K562 (cell line): ENCODE measurements at regions not wholly inside any gene's neighbourhood (a gene's known extent, or its start where the extent isn't known, plus 50 kb on each side); places are given as distances from the start of the nearest gene placed in this dataset.

ENCODE experiments used
- ATAC-seq: fragments of 200-7000 bp; cut with Tn5 transposase; 3 replicates; pipeline ENCODE4 v1.9.1; 2020; ENCODE audit warnings: moderate library complexity
- BruUV-seq: library from RNA; stranded (reverse); fragments of 400-500 nt; replicated peaks from 2 replicates; lab custom pipeline; 2021; lab: Mats Ljungman, UMichigan
- CTCF ChIA-PET: fragments of 300-600 bp; formaldehyde crosslinking; extraction: SDS; loops from one replicate; lab custom pipeline; 2021; ENCODE audit warnings: low intra/inter-chr PET ratio; lab: Yijun Ruan, JAX
- POLR2A ChIA-PET: fragments of 300-600, 350-650 bp; sonication (Branson Sonifier 250); formaldehyde crosslinking; extraction: SDS; loops from one replicate; lab custom pipeline; 2021; ENCODE audit warnings: antibody characterized with exemption, inconsistent platforms; lab: Yijun Ruan, JAX
- DNase-seq, 4 experiments: peaks; one replicate each; pipeline versions ENCODE4 v3.0.0 to v3.0.0-alpha.2; 2011 to 2018; ENCODE audit warnings: low spot score in 3 of 4, mixed read lengths in 3 of 4; ENCODE audit errors: extremely low read depth in 1 of 4
- FAIRE-seq: peaks from 2 replicates; lab custom pipeline; 2011; peaks lifted over from hg19 to GRCh38; lab: Jason Lieb, UNC
- H2AFZ ChIP-seq: 2 replicates; pipeline ENCODE4 v1.6.0; 2011; ENCODE audit warnings: low read depth, low read length, control low read depth, inconsistent platforms
- H3K27ac ChIP-seq: fragments of 200-600 bp; 3 replicates; pipeline ENCODE4 v1.8.0; 2011; ENCODE audit warnings: low read depth, mild to moderate bottlenecking, control low read depth, inconsistent platforms, low read length, moderate library complexity, mixed read lengths; ENCODE audit errors: extremely low read depth
- H3K27me3 ChIP-seq, 2 experiments: fragments of 300-600 bp in 1 of 2; 2 replicates in 1 of 2; 3 replicates in 1 of 2; pipeline versions ENCODE4 v1.6.0 to v1.8.0; 2011; ENCODE audit warnings: inconsistent platforms in 2 of 2, low read length in 2 of 2, mild to moderate bottlenecking in 1 of 2, mixed read lengths in 1 of 2, moderate library complexity in 1 of 2; ENCODE audit not compliant: control insufficient read depth in 2 of 2, insufficient read depth in 2 of 2
- H3K36me3 ChIP-seq: fragments of 300-600 bp; 3 replicates; pipeline ENCODE4 v1.8.0; 2011; ENCODE audit warnings: mild to moderate bottlenecking, low read length, inconsistent platforms; ENCODE audit not compliant: control insufficient read depth, insufficient read depth
- H3K4me1 ChIP-seq, 2 experiments: fragments of 200-600 bp in 1 of 2; replicated peaks in 1 of 2; 2 replicates in 1 of 2; 3 replicates in 1 of 2; pipeline versions ENCODE4 v1.5.1 to v1.8.0; 2011; ENCODE audit warnings: inconsistent platforms in 2 of 2, low read length in 2 of 2, mild to moderate bottlenecking in 1 of 2, mixed read lengths in 1 of 2, moderate library complexity in 1 of 2; ENCODE audit not compliant: control insufficient read depth in 2 of 2, insufficient read depth in 2 of 2
- H3K4me2 ChIP-seq: 2 replicates; pipeline ENCODE4 v1.6.1; 2011; ENCODE audit warnings: low read length, control low read depth, inconsistent platforms, mixed read lengths; ENCODE audit not compliant: insufficient read depth
- H3K4me3 ChIP-seq: fragments of 200-600 bp; sonication (generic), shearing (Covaris generic); 2 replicates; pipeline ENCODE4 v1.5.1; 2016; ENCODE audit warnings: control low read depth, inconsistent platforms
- H3K79me2 ChIP-seq: fragments of 200-600 bp; 3 replicates; pipeline ENCODE4 v1.8.0; 2011; ENCODE audit warnings: low read length, inconsistent platforms; ENCODE audit not compliant: control insufficient read depth, insufficient read depth
- H3K9ac ChIP-seq, 2 experiments: 2 replicates each; pipeline versions ENCODE4 v1.6.0 to v1.6.1; 2011; ENCODE audit warnings: low read depth in 2 of 2, low read length in 2 of 2, control low read depth in 1 of 2, inconsistent platforms in 1 of 2, mild to moderate bottlenecking in 1 of 2, mixed read lengths in 1 of 2; ENCODE audit not compliant: insufficient read depth in 1 of 2
- H3K9me1 ChIP-seq: one replicate; pipeline ENCODE4 v1.6.0; 2011; ENCODE audit warnings: inconsistent platforms, mild to moderate bottlenecking, low read length, moderate library complexity; ENCODE audit not compliant: control insufficient read depth, insufficient read depth
- H3K9me3 ChIP-seq: replicated peaks from 2 replicates; pipeline ENCODE4 v1.5.1; 2011; ENCODE audit warnings: low read depth, low read length, inconsistent platforms; ENCODE audit not compliant: control insufficient read depth, insufficient read depth
- H4K20me1 ChIP-seq: replicated peaks from 2 replicates; pipeline ENCODE4 v1.6.1; 2011; ENCODE audit warnings: low read length, inconsistent platforms, mixed read lengths; ENCODE audit not compliant: control insufficient read depth, insufficient read depth
- CBX8 ChIP-seq: fragments of 200-600 bp; sonication (generic); IDR thresholded peaks from 2 replicates; pipeline ENCODE4 v1.6.1; 2012; ENCODE audit warnings: borderline replicate concordance, mixed run types, low read depth, mild to moderate bottlenecking, moderate library complexity, mixed read lengths, low read length, control low read depth, inconsistent platforms; ENCODE audit not compliant: poor library complexity, severe bottlenecking; ENCODE audit errors: extremely low read depth
- CGGBP1 ChIP-seq: fragments of 250-450 bp; sonication (Bioruptor Pico); IDR thresholded peaks from 2 replicates; pipeline ENCODE4 v1.9.0; 2021; ENCODE audit warnings: mild to moderate bottlenecking
- CTCF ChIP-seq, 3 experiments: IDR thresholded peaks in 2 of 3; conservative IDR thresholded peaks in 1 of 3; 2 replicates each; pipeline ENCODE4 v1.5.1; 2011 to 2012; ENCODE audit warnings: low read length in 3 of 3, mild to moderate bottlenecking in 3 of 3, control low read depth in 2 of 3, improper control_type of control experiment in 1 of 3, inconsistent platforms in 1 of 3, low read depth in 1 of 3, mixed read lengths in 1 of 3, moderate library complexity in 1 of 3; ENCODE audit not compliant: insufficient read depth in 2 of 3
- HDAC3 ChIP-seq: fragments of 450-650 bp; IDR thresholded peaks from 2 replicates; pipeline ENCODE4 v1.6.1; 2018; ENCODE audit warnings: borderline replicate concordance, mild to moderate bottlenecking, moderate library complexity; ENCODE audit not compliant: partially characterized antibody
- IFI16 ChIP-seq: fragments of 250-450 bp; sonication (Bioruptor Pico); IDR thresholded peaks from 2 replicates; pipeline ENCODE4 v2.1.2; 2022; ENCODE audit warnings: mild to moderate bottlenecking, inconsistent platforms
- IRF9 ChIP-seq: fragments of 450-650 bp; IDR thresholded peaks from 2 replicates; pipeline ENCODE4 v1.6.1; 2016; ENCODE audit warnings: missing biosample characterization, missing genetic modification characterization
- MED1 ChIP-seq: sonication (generic); formaldehyde crosslinking; IDR thresholded peaks from 2 replicates; pipeline ENCODE4 v1.8.1; 2023; ENCODE audit warnings: missing genetic modification reagents, borderline replicate concordance
- NFXL1 ChIP-seq: fragments of 450-650 bp; formaldehyde crosslinking; IDR thresholded peaks from 2 replicates; pipeline ENCODE4 v1.4.0; 2021; ENCODE audit warnings: mild to moderate bottlenecking
- POLR2AphosphoS2 ChIP-seq: IDR thresholded peaks from 2 replicates; pipeline ENCODE4 v1.6.1; 2012; ENCODE audit warnings: low read length, improper control_type of control experiment
- TOE1 ChIP-seq, 2 experiments: fragments of 450-650 bp in 1 of 2; sonication (generic) in 1 of 2; formaldehyde crosslinking in 1 of 2; IDR thresholded peaks; 2 replicates each; pipeline versions ENCODE4 v1.7.1 to v1.8.0; 2016 to 2022; ENCODE audit warnings: borderline replicate concordance in 2 of 2, mild to moderate bottlenecking in 2 of 2, antibody characterized with exemption in 1 of 2, inconsistent platforms in 1 of 2, low read depth in 1 of 2, missing genetic modification reagents in 1 of 2, moderate library complexity in 1 of 2
- U2AF2 ChIP-seq: fragments of 200-400 bp; formaldehyde crosslinking; optimal IDR thresholded peaks from 2 replicates; pipeline ENCODE3; 2017; ENCODE audit warnings: low read depth, mild to moderate bottlenecking, low read length
- ZNF174 ChIP-seq: fragments of 250-450 bp; sonication (Bioruptor Pico); IDR thresholded peaks from 2 replicates; pipeline ENCODE4 v1.4.0; 2020; ENCODE audit warnings: mild to moderate bottlenecking
- ZNF3 ChIP-seq: fragments of 250-450 bp; sonication (Bioruptor Pico); IDR thresholded peaks from 2 replicates; pipeline ENCODE4 v1.5.0; 2021; ENCODE audit warnings: mild to moderate bottlenecking, moderate library complexity
- WGBS: fragments of 100-300 bp; shearing (Covaris generic); methylation state at CpG from one replicate; pipeline ENCODE4 v1.1.6; 2016; ENCODE audit warnings: low coverage, mixed read lengths; ENCODE audit not compliant: insufficient coverage; ENCODE audit errors: missing lambda C conversion rate; 5-methylcytosine and 5-hydroxymethylcytosine counted together
- in situ Hi-C: fragments of 300-500 bp; cut with MboI; formaldehyde crosslinking; loops from 4 replicates; pipeline ENCODE4 v1.15.0; 2018; ENCODE audit warnings: inconsistent platforms, mixed read lengths
- intact Hi-C: fragments of 100-400 bp; cut with micrococcal nuclease; formaldehyde crosslinking; loops from 2 replicates; pipeline ENCODE4 v1.14.2; 2022

GRCh38 chr2:20900052-20900636 lies 77.2 kb upstream of the LDAH start:
- 0% methylated on average over 2 of the region's 2 CpGs for WGBS
- ATAC-seq, result no peak
- no peak overlapping the region for H3K27ac ChIP-seq
- H3K4me3 ChIP-seq, result no peak overlapping the region
- no peak for FAIRE-seq
- in situ Hi-C loops, result no loop called here
- H2AFZ ChIP-seq, result no peak overlapping the region
- H3K4me1 ChIP-seq, result no peaks in the 10 kb centered on the region
- H3K27me3 ChIP-seq, result peaks cover 0 to 10% of the 10 kb centered on the region in 2 experiments; a peak in 1 of 5 replicates
- TF ChIP-seq CTCF (IDR thresholded peaks at IDR 0.05 in 2 of 3, conservative IDR thresholded peaks at IDR 0.05 in 1 of 3; ENCODE audit: insufficient read depth in 2 of 3, low read depth in 1 of 3, low read length in 3 of 3), result no peak
- no peak for TF ChIP-seq U2AF2
- TF ChIP-seq ZNF174 (CRISPR knock-in tag), result no peak
- no peak for TF ChIP-seq POLR2AphosphoS2
- no peak for TF ChIP-seq TOE1 (IDR thresholded peaks at IDR 0.05; ENCODE audit: borderline replicate concordance)
- no peak for TF ChIP-seq TOE1 (CRISPR knock-in tag; IDR thresholded peaks at IDR 0.05; ENCODE audit: borderline replicate concordance, low read depth)
- TF ChIP-seq NFXL1, result no peak
- TF ChIP-seq ZNF3 (CRISPR knock-in tag), result no peak
- TF ChIP-seq IFI16 (CRISPR knock-in tag), result no peak
- TF ChIP-seq HDAC3, result no peak
- TF ChIP-seq IRF9 (tag), result no peak
- no peak for TF ChIP-seq CGGBP1 (CRISPR knock-in tag)
- no peak for TF ChIP-seq MED1 (CRISPR knock-in tag)
- no peak for TF ChIP-seq CBX8
- no peaks in the 10 kb centered on the region for H3K9me3 ChIP-seq
- H3K4me2 ChIP-seq, result no peak overlapping the region
- CTCF ChIA-PET, result no interaction called here
- intact Hi-C loops, result no loop called here
- no peaks in the 10 kb centered on the region for H3K9me1 ChIP-seq
- H4K20me1 ChIP-seq, result no peaks in the 10 kb centered on the region
- no peak overlapping the region for H3K9ac ChIP-seq
- H3K36me3 ChIP-seq, result no peaks in the 10 kb centered on the region
- no TSS peak for BruUV-seq
- no peaks in the 10 kb centered on the region for H3K79me2 ChIP-seq
- DNase-seq, result no peak
- POLR2A ChIA-PET, result interaction anchor here (0.6 kb wide), 1 partner anchor 287 kb away, joined by 4 read pairs; no protein-coding TSS in a partner anchor
